GM12892 (cell line): ENCODE measurements at regions not wholly inside any gene's neighbourhood (a gene's known extent, or its start where the extent isn't known, plus 50 kb on each side); places are given as distances from the start of the nearest gene placed in this dataset.
"Not testable (repeated sequence)": the region's sequence is repeated elsewhere in the genome, so short reads cannot be mapped to it uniquely, and the experiment has no call there.

Experiments used
- POLR2A ChIP-seq: IDR thresholded peaks from 2 replicates; pipeline ENCODE4 v1.6.1; 2011; ENCODE audit warnings: low read depth, low read length, control low read depth
- TAF1 ChIP-seq: IDR thresholded peaks from 2 replicates; pipeline ENCODE4 v1.6.1; 2011; ENCODE audit warnings: low read depth, mild to moderate bottlenecking, control low read depth, low read length, borderline replicate concordance

DNA sequence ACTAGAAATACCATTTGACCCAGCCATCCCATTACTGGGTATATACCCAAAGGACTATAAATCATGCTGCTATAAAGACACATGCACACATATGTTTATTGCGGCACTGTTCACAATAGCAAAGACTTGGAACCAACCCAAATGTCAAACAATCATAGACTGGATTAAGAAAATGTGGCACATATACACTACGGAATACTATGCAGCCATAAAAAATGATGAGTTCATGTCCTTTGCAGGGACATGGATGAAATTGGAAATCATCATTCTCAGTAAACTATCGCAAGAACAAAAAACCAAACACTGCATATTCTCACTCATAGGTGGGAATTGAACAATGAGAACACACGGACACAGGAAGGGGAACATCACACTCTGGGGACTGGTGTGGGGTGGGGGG is 220.4 kb downstream of the ZNF608 start:
- not testable (repeated sequence) for TF ChIP-seq TAF1, POLR2A
